Suprapubic skin (tissue), 4 donors: ENCODE measurements at regions not wholly inside any gene's neighbourhood (a gene's known extent, or its start where the extent isn't known, plus 50 kb on each side); places are given as distances from the start of the nearest gene placed in this dataset.

Experiments used
- CTCF ChIP-seq, 2 donors: fragments of 200-600 bp in 1 of 2; fragments of 450-650 bp in 1 of 2; sonication (generic) in 1 of 2; IDR thresholded peaks; one replicate each; pipeline ENCODE4 v1.5.1; 2016 to 2019; ENCODE audit warnings: antibody characterized with exemption in 2 of 2, mild to moderate bottlenecking in 1 of 2, moderate library complexity in 1 of 2
- EP300 ChIP-seq: sonication (generic); formaldehyde crosslinking; IDR thresholded peaks from one replicate; pipeline ENCODE4 v1.6.1; 2017; ENCODE audit warnings: antibody characterized with exemption
- POLR2A ChIP-seq, 2 donors: fragments of 450-650 bp; IDR thresholded peaks; one replicate each; pipeline ENCODE4 v1.6.1; 2017; ENCODE audit warnings: antibody characterized with exemption in 2 of 2, mild to moderate bottlenecking in 2 of 2, moderate library complexity in 2 of 2
- POLR2AphosphoS5 ChIP-seq, 3 donors: sonication (generic); formaldehyde crosslinking; IDR thresholded peaks; one replicate each; pipeline ENCODE4 v1.6.1; 2017; ENCODE audit warnings: antibody characterized with exemption in 3 of 3

- no peak for TF ChIP-seq CTCF (IDR thresholded peaks at IDR 0.05)
- TF ChIP-seq POLR2A (IDR thresholded peaks at IDR 0.05) = no peak
- no peak for TF ChIP-seq EP300
- TF ChIP-seq POLR2AphosphoS5 (IDR thresholded peaks at IDR 0.05) = no peak
Observed at GRCh38 chr6:153727885-153728284, 311.2 kb upstream of the OPRM1 start.
